GM18511 (cell line): ENCODE measurements at regions not wholly inside any gene's neighbourhood (a gene's known extent, or its start where the extent isn't known, plus 50 kb on each side); places are given as distances from the start of the nearest gene placed in this dataset.

ENCODE experiments used
- ATAC-seq: cut with Tn5 transposase; IDR thresholded peaks from one replicate; pipeline ENCODE4 v1.9.1; 2021; ENCODE audit warnings: mild to moderate bottlenecking, moderate library complexity; ENCODE audit not compliant: unreplicated experiment

DNA sequence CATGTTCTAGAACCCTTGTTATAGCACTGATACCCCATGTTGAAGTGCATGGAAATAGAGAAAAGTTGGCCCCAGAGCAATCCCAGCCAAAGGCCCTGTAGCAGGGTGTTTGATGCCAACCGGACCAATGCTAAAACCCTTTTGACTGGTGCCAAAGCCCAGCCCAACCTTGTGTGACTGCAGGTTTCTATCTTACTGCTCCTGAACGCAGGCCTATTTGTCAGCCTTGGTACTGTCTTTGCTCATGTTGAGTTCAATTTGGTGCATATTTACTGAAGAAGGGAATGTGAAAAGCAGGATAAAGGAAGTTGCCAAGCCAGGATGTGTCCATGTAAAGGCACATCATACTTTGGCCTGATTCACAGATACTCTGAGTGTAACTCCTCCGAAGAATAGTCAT is 51.7 kb upstream of the NFASC start:
- no peak for ATAC-seq

DNA sequence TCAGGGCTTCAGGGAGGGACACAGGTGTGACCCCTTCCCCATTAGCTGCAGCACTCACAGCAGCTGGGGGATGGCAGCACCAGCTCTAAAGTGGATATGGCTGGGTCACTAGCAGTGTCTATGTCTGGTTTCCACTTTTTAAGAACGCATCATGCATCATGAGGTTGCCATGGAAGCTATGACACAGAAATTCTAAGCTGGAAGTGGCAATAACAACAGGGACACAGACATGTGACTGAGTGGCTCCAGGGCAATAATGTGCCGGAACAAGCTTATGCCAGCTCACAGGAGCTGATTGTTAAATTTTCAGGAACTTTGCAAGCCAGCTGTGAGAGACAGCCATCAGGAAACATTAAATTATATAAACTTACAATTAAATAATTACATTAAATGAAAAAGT is 51.2 kb upstream of the NFASC start:
- ATAC-seq, result no peak
